Activated T-helper 2 cell treated with anti-CD3 and anti-CD28 coated beads, Interferon-gamma antibody, Interleukin-2, Interleukin-4, amounts not matched to agents 10 μg/mL and 5 μg/mL and 100 μg/mL, durations not matched to agents 14 hours and 24 hours and 36 hours (primary cell): ENCODE measurements at regions not wholly inside any gene's neighbourhood (a gene's known extent, or its start where the extent isn't known, plus 50 kb on each side); places are given as distances from the start of the nearest gene placed in this dataset.

ENCODE experiments used
- DNase-seq: peaks from one replicate; pipeline ENCODE4 v3.0.0; 2021; ENCODE audit warnings: low spot score
- H3K27ac Mint-ChIP-seq: one replicate; pipeline ENCODE4 v1.8.0; 2021; ENCODE audit warnings: mixed read lengths
- H3K27me3 Mint-ChIP-seq: one replicate; pipeline ENCODE4 v1.8.0; 2021; ENCODE audit warnings: low read depth, mixed read lengths
- H3K36me3 Mint-ChIP-seq: one replicate; pipeline ENCODE4 v1.8.0; 2021; ENCODE audit warnings: low read depth, mixed read lengths
- H3K4me1 Mint-ChIP-seq: one replicate; pipeline ENCODE4 v1.8.0; 2021; ENCODE audit warnings: low read depth, mixed read lengths
- H3K4me3 Mint-ChIP-seq: one replicate; pipeline ENCODE4 v1.8.0; 2021; ENCODE audit warnings: low read depth, mild to moderate bottlenecking, moderate library complexity, mixed read lengths
- H3K9me3 Mint-ChIP-seq: one replicate; pipeline ENCODE4 v1.8.0; 2021; ENCODE audit warnings: mixed read lengths
- intact Hi-C: fragments of 100-400 bp; cut with micrococcal nuclease; formaldehyde crosslinking; loops from one replicate; pipeline ENCODE4 v1.15.1; 2023

DNA sequence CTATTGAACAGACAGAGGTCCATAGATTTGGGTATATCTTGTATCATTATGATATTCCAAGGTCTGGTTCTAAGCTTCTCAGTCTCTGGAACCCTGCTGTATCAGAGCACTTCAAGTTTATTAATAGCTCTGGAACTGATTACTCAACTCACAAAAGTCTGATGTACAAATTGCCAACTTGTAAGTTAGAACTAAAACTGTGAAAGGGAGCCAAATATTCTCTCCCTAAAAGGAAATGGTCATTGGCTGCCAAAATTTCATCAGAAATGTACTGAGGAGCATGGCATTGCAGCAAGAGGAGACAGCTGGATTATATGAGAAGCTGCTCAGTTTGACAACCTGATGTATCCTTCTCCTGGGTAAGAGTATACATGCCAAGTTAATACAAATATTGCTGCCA is 828.8 kb upstream of the SEL1L start:
- H3K27ac Mint-ChIP-seq = no peak overlapping the region
- intact Hi-C loops = no loop called here
- H3K9me3 Mint-ChIP-seq = peaks cover 43% of the 10 kb centered on the region
- no peak overlapping the region for H3K4me3 Mint-ChIP-seq
- no peak for DNase-seq
- no peaks in the 10 kb centered on the region for H3K36me3 Mint-ChIP-seq
- no peaks in the 10 kb centered on the region for H3K27me3 Mint-ChIP-seq
- H3K4me1 Mint-ChIP-seq = no peaks in the 10 kb centered on the region

DNA sequence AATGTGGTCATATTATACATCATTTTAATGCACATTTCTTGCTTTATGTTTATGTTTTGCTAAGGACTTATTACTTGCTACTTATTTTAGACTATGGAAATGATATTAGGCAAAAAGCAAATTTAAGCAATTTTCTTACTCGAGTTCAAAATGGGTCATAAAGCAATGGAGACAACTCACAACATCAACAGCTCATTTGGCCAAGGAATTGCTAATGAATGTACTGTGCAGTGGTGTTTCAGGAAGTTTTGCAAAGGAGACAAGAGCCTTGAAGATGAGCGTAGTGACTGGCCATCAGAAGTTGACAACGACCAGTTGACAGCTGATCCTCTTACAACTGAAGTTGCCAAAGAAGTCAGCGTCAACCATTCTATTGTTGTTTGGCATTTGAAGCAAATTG is 831.8 kb upstream of the SEL1L start:
- intact Hi-C loops = no loop called here
- DNase-seq = no peak
- Mint-ChIP-seq H3K36me3 (no peaks in the 10 kb centered on the region), H3K27me3 (no peaks in the 10 kb centered on the region), H3K4me3 (no peak overlapping the region), H3K4me1 (no peaks in the 10 kb centered on the region), H3K9me3 (peaks cover 37% of the 10 kb centered on the region), H3K27ac (no peak overlapping the region)

- Mint-ChIP-seq H3K4me1 (no peaks in the 10 kb centered on the region), H3K27ac (no peak overlapping the region), H3K27me3 (no peaks in the 10 kb centered on the region), H3K9me3 (peaks cover 42% of the 10 kb centered on the region), H3K4me3 (no peak overlapping the region), H3K36me3 (no peaks in the 10 kb centered on the region)
- no peak for DNase-seq
- intact Hi-C loops = no loop called here
Measured at GRCh38 chr14:82366803-82367202, 833.1 kb upstream of the SEL1L start.

DNA sequence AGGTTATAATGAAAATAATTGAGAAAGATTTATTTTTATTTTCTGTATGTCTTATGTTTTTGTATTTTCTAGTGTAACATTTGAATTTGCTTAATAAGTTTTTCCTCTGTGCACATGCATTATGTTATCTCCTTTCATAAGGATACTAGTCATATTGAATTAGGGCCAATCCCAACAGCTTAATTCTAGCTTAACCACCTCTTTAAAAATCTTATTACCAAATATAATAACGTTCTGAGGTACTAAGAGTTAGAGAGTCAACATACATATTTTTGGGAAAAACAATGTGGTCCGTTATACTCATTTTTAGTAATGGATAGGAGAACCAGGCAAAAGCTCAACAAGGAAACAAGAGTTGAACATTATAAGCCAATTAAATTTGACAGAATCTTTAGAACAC is 845.6 kb upstream of the SEL1L start:
- no peaks in the 10 kb centered on the region for H3K36me3 Mint-ChIP-seq
- intact Hi-C loops = no loop called here
- H3K4me3 Mint-ChIP-seq = no peak overlapping the region
- H3K9me3 Mint-ChIP-seq = peaks cover 24% of the 10 kb centered on the region
- no peaks in the 10 kb centered on the region for H3K4me1 Mint-ChIP-seq
- DNase-seq = no peak
- H3K27ac Mint-ChIP-seq = no peak overlapping the region
- H3K27me3 Mint-ChIP-seq = no peaks in the 10 kb centered on the region

- H3K4me3 Mint-ChIP-seq = no peak overlapping the region
- no peaks in the 10 kb centered on the region for H3K36me3 Mint-ChIP-seq
- H3K4me1 Mint-ChIP-seq = no peaks in the 10 kb centered on the region
- H3K27ac Mint-ChIP-seq = no peak overlapping the region
- H3K27me3 Mint-ChIP-seq = no peaks in the 10 kb centered on the region
- peaks cover 25% of the 10 kb centered on the region for H3K9me3 Mint-ChIP-seq
- intact Hi-C loops = no loop called here
- no peak for DNase-seq
Measured at GRCh38 chr14:82385048-82385447, 851.4 kb upstream of the SEL1L start.

- Mint-ChIP-seq H3K36me3 (no peaks in the 10 kb centered on the region), H3K9me3 (peaks cover 29% of the 10 kb centered on the region), H3K27me3 (no peaks in the 10 kb centered on the region), H3K4me1 (no peaks in the 10 kb centered on the region), H3K27ac (no peak overlapping the region), H3K4me3 (no peak overlapping the region)
- DNase-seq = no peak
- intact Hi-C loops = no loop called here
Measured at GRCh38 chr14:82387699-82388098, 854.0 kb upstream of the SEL1L start.

- Mint-ChIP-seq H3K4me3 (no peak overlapping the region), H3K4me1 (no peaks in the 10 kb centered on the region), H3K27ac (no peak overlapping the region), H3K9me3 (peaks cover 29% of the 10 kb centered on the region), H3K36me3 (no peaks in the 10 kb centered on the region), H3K27me3 (no peaks in the 10 kb centered on the region)
- DNase-seq = no peak
- intact Hi-C loops = no loop called here
Measured at GRCh38 chr14:82388488-82388887, 854.8 kb upstream of the SEL1L start.

- Mint-ChIP-seq H3K9me3 (peaks cover 29% of the 10 kb centered on the region), H3K27ac (no peak overlapping the region), H3K4me3 (no peak overlapping the region), H3K4me1 (no peaks in the 10 kb centered on the region), H3K27me3 (no peaks in the 10 kb centered on the region), H3K36me3 (no peaks in the 10 kb centered on the region)
- intact Hi-C loops = no loop called here
- no peak for DNase-seq
Measured at GRCh38 chr14:82390586-82390985, 856.9 kb upstream of the SEL1L start.

- DNase-seq = no peak
- H3K4me1 Mint-ChIP-seq = no peaks in the 10 kb centered on the region
- peaks cover 31% of the 10 kb centered on the region for H3K9me3 Mint-ChIP-seq
- H3K36me3 Mint-ChIP-seq = no peaks in the 10 kb centered on the region
- H3K4me3 Mint-ChIP-seq = no peak overlapping the region
- H3K27me3 Mint-ChIP-seq = no peaks in the 10 kb centered on the region
- H3K27ac Mint-ChIP-seq = no peak overlapping the region
- intact Hi-C loops = no loop called here
Measured at GRCh38 chr14:82394916-82395315, 861.3 kb upstream of the SEL1L start.

GRCh38 chr14:82398256-82398655 is 864.6 kb upstream of the SEL1L start:
- Mint-ChIP-seq H3K4me3 (no peak overlapping the region), H3K9me3 (peaks cover 32% of the 10 kb centered on the region), H3K36me3 (no peaks in the 10 kb centered on the region), H3K4me1 (no peaks in the 10 kb centered on the region), H3K27ac (no peak overlapping the region), H3K27me3 (no peaks in the 10 kb centered on the region)
- DNase-seq = no peak
- intact Hi-C loops = no loop called here

GRCh38 chr14:82403987-82404386 is 870.3 kb upstream of the SEL1L start:
- Mint-ChIP-seq H3K27me3 (no peaks in the 10 kb centered on the region), H3K27ac (no peak overlapping the region), H3K9me3 (peaks cover 10% of the 10 kb centered on the region), H3K4me1 (no peaks in the 10 kb centered on the region), H3K36me3 (no peaks in the 10 kb centered on the region), H3K4me3 (no peak overlapping the region)
- intact Hi-C loops = no loop called here
- no peak for DNase-seq

- DNase-seq = no peak
- intact Hi-C loops = no loop called here
- H3K4me3 Mint-ChIP-seq = no peak overlapping the region
Measured at GRCh38 chr14:82410064-82410463, 876.4 kb upstream of the SEL1L start.

DNA sequence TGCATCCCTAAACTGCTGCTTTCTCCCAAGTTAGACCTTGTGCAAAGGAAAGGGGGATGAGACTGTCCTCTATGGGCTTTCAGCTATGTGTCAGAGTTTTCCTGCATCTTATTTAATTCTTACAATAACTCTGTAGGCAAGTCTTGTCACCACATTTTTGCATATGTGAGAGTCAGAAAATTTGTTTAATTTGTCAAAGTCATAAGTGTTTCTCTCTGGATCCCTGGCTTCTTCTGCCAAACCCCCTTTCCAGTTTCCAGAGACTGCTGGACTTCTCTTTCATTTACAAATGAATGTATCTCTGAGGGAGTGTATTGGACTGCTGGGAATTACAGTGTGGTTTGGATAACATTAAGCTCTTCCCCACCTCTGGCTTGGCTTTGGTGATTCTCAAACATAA is 877.6 kb upstream of the SEL1L start:
- Mint-ChIP-seq H3K36me3 (no peaks in the 10 kb centered on the region), H3K9me3 (peaks cover 17% of the 10 kb centered on the region), H3K27ac (no peak overlapping the region), H3K4me3 (no peak overlapping the region), H3K27me3 (no peaks in the 10 kb centered on the region), H3K4me1 (no peaks in the 10 kb centered on the region)
- intact Hi-C loops = no loop called here
- DNase-seq = no peak

More at GRCh38 chr14:82410064-82410463, 876.4 kb upstream of the SEL1L start:
- no peaks in the 10 kb centered on the region for H3K36me3 Mint-ChIP-seq
- H3K27ac Mint-ChIP-seq = no peak overlapping the region
- H3K9me3 Mint-ChIP-seq = peaks cover 15% of the 10 kb centered on the region
- H3K27me3 Mint-ChIP-seq = no peaks in the 10 kb centered on the region
- H3K4me1 Mint-ChIP-seq = no peaks in the 10 kb centered on the region

GRCh38 chr14:82412545-82412944 is 878.9 kb upstream of the SEL1L start:
- Mint-ChIP-seq H3K36me3 (no peaks in the 10 kb centered on the region), H3K27me3 (no peaks in the 10 kb centered on the region), H3K9me3 (peaks cover 30% of the 10 kb centered on the region), H3K4me3 (no peak overlapping the region), H3K4me1 (no peaks in the 10 kb centered on the region), H3K27ac (no peak overlapping the region)
- intact Hi-C loops = no loop called here
- DNase-seq = no peak
